ENCODE measurements at regions not wholly inside any gene's neighbourhood (a gene's known extent, or its start where the extent isn't known, plus 50 kb on each side); places are given as distances from the start of the nearest gene placed in this dataset.

DNA sequence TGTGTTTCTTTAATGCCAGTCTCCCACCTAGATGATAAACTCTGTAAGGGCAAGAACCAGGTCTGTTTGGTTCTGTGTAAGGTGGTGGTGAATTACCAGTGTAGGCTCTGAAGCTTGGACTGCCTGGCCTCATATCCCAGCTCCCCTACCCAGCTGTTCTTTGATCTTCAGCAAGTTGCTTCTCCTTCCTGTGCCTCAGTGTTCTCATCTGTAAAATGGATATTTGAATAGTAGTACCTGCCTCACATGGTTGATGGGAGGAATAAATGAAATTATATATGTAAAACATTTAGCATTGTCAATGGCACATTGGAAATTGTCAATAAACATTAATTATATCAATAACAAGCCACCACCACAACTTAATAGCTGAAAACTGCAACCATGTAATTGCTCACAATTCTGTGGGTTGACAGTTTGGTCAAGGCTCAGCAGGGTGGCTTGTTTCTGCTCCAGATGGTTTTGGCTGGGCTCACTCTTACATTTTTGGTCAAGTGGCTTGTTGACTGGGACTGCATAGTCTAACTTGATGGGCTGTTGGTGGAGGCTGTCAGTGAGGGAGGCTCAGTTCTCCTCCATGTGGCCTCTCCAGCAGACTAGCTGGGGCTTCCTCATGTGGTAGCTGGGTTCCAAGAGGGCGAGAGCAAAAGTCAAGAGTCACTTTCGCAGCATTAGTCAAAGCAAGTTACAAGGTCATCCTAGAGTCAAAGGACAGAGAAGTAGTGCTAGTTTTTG lies 84.5 kb upstream of the DUSP5 start:
- no peak for DNase-seq (ENCODE audit: extremely low read depth in 1 of 2, low read depth in 1 of 2)

DNA sequence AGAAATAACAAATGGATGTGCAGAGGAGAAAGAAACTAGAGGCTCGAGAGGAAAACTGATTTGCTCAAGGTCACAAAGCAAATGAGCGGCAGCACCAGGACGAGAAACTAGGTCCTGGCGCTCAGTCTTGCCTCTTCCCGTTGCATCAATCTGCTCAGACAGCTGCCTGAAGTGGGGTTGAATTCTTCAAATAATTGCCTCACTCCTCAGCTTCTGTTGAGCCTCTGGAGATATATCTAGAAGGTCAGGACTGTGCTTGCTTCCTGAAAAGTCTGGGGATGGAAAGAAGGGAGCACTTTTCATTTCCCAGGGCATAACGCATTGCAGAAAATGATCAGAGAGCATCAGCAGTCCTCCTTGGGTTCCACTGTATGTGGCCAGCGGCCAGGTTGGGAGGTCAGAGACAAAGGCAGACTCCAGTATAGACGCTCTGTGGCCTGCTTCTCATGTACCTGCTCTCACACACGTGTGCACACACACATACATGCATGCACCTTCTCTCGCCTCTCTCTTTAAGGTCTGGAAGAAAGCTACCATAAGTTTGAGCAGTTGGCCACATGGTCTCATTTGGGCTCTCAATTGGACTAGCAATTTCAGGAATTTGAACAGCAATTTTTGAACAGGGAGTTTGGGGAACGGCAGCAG lies 83.7 kb upstream of the DUSP5 start:
- no peak for DNase-seq (ENCODE audit: extremely low read depth in 1 of 2, low read depth in 1 of 2)

DNA sequence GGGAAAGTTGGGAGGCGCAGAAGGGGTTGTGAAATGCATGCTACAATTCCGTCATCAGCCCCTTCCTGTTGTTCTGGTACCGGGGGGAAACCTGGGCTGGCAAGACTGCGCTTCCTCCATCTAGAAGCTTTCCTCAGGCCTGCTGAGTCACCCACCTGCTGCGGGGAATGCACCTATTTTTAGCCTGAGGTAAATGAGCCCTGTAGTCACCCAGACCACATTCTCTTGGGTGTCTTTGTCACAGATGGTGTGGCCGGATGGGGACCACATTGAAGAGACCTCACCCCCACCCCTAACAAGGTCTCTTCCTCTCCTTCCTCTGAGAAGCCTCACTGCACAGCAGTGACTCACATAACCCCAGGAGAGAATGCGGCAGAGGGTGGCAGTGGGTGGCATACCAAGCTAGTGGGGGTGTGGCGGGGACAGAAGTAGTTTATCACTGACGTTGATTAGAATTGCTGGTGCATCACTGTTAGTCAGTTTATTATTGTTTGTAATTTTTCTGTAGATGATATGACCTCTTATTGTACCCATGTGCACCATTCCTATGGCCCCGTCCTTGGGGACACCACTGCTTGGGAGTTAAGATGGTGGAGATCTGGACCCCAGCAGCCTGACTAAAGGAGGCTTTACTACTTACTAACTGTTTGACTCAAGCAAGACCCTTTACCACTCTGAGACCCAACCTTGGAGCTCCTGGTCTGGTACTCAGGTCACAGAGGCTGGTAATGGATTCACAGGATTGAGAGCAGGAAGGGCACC lies 83.0 kb upstream of the DUSP5 start:
- peak; percentile 70 to 75 for DNase-seq (ENCODE audit: extremely low read depth in 1 of 2, low read depth in 1 of 2)

DNA sequence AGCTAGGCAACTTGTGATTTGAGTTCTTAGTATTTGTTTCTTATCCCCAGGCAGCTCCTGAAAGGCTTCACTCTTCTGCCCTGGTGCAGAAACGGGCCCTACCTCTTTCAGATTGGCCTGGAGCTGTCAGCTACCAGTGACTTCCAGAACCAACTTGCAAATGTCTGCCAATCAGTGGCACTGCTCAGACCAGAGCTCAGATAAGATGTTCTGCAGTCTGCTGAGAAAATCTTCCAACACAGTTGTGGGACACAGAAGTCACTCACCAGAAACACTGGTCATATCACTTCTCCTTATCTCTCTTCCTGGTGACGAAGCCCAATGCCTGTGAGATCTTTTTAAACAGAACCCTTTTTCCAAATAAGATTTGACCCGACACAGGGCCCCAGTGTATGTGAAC lies 81.9 kb upstream of the DUSP5 start:
- DNase-seq (ENCODE audit: extremely low read depth in 1 of 2, low read depth in 1 of 2): no peak

DNA sequence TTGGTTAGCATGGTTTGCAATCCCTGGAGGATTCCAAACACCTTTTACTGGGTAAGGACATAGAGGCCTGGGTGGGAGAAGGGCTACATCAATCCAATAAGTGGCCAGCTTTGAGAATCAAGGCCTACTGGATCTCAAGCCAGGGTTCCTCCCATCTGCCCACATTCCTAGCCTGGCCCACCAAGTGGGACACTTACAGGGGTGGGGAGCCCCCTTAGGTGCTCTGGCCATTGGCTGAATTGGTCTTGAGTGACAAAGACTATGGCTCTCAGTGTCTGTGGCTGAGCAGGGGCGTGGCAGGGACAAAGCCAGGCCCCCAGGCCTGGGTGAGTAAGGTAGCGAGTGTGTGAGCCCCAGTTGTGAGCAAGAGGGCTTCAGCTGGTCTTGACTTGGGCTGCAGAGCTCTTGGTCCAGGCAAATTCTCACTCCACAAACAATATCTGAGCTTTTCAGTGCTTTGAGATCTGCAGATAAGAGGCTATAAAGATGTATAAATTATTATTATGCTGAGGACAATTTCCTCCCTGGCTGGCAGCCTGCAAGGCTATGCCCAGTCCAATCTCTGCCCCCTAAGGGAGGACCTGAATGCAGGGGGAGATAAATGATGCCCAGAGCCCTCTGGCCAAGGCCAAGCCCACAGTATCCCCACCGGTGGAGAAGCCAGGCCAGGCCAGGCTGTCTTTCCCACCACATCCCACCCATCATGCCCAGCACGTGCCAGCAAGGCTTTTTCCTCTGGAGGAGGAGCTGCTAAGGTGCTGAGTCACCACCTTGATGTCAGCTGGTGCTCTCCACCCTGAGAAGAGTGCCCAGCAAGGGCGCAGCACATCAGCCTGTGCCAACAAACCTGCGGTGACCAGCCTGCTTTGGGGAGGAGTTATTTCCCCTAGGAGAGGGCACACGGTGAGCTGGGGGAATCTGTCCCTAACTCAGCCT lies 80.7 kb upstream of the DUSP5 start:
- no peak for DNase-seq (ENCODE audit: extremely low read depth in 1 of 2, low read depth in 1 of 2)

DNA sequence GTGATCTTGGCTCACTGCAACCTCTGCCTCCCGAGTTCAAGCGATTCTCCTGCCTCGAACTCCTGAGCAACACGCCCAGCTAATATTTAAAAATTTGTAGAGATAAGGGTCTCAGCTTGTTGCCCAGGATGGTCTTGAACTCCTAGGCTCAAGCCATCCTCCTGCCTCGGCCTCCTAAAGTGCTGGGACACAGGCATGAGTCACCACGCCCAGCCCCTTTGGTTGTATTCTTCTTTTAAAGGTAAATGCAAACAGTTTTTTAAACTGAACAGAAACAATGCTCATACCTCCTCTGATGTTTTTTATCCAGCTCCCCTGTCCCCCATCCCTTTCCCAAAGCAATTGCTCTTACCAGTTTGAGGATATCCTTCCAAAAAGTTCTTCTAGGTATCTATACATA lies 79.5 kb upstream of the DUSP5 start:
- no peak for DNase-seq (ENCODE audit: extremely low read depth in 1 of 2, low read depth in 1 of 2)

DNA sequence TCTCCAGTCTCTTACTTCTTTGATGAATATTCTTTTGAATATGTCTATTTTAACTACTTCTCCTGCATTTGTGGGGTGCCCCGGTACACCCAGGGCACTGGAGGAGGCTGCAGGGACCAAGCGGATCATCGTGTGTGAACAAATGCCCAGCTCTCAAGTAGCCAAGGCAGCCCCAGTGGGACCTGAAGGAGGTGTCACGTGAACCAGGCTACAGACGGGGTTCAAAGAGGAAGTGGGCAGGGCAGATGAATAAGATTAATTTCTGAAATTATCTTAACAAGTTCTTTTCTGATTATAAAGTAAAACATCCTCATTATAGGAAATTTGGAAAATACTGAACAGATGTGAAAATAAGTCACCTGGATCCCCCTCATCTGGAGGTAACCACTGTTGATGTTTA lies 78.4 kb upstream of the DUSP5 start:
- no peak for DNase-seq (ENCODE audit: extremely low read depth in 1 of 2, low read depth in 1 of 2)

DNA sequence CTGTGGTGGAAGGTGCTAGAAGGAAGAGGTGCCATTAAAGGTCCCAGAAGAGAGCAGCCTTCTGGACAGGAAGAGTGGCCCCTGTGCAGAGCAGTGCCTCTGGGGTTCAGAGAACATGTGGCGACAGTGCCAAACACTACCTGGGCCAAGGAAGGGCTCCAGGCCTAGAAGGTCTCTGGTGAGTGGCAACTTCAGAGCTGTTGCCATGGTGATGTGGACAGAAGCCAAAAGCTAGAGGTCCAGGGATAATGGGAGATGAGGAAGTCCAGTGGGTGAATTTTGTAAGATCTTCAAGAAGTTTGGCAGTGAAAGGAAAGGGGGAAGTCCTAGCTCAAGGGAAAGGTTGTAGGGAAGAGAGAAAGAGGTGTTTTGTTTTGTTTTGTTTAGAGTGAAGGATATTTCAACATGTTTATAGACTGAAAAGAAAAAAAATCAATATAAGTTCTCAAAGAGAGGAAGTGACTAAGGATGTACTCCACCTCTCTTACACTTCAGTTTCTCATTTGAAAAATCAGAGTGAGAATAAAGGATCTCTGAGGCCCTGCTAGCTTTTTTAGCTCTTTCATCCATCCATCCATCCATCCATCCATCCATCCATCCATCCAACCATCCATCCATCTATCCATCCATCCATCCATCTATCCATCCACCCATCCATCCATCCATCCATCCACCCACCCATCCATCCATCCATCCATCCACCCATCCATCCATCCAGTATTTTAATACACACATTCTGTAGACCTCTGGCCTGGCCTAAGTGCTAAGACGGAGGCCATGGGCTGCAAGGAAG lies 77.1 kb upstream of the DUSP5 start:
- no peak for DNase-seq (ENCODE audit: extremely low read depth in 1 of 2, low read depth in 1 of 2)

DNA sequence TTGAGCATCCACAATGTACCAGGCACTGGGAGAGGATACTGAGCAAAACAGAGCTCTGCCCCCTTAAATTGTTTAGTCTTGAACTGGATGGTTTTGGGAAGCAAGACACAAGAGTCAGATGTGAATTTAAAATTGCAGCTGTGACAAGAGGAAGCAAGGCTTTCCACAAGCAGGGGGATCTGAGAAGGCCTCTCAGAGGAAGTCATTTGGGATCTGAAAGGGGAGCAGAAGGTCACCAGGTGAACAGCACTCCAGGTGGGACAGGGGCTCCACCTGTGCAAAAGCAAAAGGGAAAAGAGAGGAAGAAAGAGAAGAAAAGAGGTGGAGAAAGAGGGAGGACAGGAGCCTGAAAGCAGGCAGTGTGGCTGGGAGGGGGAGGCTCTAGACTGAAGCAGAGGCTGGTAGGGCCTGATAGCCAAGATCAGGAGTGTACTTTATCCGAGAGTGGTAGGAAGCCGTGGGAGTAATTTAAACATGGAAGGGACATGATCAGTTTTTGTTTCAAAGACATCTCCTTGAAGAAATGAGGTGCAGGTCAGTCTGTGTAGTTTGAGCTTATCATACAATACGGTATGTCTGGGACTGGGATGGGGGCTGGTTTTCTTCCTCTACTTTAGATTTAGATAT lies 76.1 kb upstream of the DUSP5 start:
- DNase-seq (ENCODE audit: extremely low read depth in 1 of 2, low read depth in 1 of 2): no peak

DNA sequence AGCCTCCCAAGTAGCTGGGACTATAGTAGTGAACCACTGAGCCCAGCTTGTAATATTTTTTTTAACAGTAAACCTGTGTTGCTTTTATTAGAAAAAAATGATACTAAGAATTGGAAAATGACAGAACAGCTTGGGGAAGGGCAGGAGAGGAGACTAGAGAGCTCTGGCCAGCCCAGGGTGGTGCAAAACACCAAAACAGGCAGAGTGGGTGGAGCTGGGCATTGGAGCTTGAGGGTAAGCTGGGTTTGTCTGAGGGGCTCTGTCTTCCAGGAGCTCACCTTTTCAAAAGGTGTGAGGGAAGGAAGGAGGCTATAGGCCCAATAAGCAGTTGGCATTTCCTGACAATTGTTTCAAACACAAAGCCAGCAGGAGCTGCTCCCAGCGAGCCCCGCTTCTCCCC lies 75.2 kb upstream of the DUSP5 start:
- DNase-seq (ENCODE audit: extremely low read depth in 1 of 2, low read depth in 1 of 2): no peak

DNA sequence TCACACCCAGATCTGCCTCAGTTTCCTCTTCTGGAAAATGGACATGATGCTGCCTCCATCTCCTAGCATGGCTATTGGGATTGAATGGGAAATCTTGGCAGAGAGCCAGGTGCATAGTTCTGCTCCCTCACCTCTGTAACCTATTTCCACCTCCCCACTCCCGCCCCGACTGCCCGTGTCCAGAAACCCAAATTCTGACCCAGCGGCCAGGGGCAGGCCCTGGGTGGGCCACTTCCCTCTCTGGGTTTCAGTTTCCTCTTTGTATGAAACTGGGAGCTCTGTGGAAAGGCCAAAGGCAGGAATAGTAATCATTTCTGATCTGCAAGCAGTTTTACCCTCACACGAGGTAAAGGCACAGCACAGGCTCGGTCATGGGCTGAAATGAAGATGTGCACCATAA lies 74.1 kb upstream of the DUSP5 start:
- no peak for DNase-seq (ENCODE audit: extremely low read depth in 1 of 2, low read depth in 1 of 2)

DNA sequence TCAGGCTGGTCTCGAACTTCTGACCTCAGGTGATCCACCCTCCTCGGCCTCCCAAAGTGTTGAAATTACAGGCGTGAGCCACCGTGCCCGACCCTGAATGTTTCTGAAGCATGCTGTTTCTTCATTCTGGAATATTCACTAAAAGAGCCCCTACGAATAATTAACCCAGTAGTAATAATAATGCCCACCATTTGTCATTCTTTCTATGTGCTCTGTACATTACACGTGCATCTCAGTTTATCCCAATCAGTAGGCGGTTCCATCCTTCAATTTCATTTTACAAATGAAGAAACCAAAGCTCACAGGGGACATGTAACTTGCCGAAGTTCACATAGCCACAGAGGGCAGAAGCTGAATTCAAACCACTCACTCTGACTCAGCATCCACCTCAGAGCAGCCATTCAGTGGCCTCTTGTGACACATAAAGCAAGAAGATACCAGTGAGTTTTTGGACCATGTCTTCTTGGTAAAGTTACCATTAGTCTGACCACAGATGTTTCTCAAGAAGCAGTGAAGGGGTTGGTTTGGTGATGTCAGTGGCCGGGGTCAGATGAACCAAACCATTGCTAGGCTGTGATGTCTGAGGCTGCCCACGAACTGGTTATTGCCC lies 71.9 kb upstream of the DUSP5 start:
- no peak for DNase-seq (ENCODE audit: extremely low read depth in 1 of 2, low read depth in 1 of 2)

DNA sequence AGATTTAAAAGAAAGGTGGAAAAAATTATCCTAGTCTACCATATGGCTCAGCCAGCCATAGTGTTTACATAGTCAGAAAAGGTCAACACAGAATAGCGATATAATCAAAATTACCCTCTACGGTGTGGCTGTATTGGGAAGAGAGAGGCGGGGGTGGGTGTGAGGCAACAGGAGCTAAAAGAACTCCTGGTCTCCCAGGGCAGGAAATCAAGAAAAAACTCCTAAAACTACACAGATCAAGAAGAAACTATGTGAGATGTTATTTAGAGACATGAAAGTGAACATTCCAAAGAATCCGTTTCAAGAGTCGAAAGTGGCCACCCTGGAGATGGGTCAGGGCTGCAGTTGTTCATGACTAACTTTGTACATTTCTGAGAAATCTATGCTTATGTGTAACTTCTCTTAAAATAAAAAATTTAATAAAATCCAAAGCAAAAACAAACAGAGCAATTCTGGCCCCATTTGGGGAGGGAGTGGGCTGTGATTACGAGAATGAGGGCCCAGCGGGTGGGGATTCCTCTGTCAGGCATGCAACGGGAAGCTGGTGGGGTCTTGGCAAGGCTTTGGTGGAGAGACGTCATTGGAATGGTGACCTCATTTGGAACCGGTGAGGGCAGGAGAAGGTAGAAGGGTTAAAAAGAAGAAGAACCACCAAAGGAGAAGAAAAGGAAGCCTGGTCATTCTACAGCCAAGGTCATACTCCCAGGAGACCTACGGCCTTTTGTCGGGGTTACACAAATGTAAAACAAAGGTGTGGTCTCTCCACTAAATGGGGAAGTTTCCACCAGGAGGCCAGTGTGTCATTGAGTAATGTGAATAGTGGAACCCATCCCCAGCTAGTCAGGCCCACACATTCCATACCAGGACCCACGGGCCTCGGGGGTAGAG lies 71.2 kb upstream of the DUSP5 start:
- DNase-seq (ENCODE audit: extremely low read depth in 1 of 2, low read depth in 1 of 2): no peak

DNA sequence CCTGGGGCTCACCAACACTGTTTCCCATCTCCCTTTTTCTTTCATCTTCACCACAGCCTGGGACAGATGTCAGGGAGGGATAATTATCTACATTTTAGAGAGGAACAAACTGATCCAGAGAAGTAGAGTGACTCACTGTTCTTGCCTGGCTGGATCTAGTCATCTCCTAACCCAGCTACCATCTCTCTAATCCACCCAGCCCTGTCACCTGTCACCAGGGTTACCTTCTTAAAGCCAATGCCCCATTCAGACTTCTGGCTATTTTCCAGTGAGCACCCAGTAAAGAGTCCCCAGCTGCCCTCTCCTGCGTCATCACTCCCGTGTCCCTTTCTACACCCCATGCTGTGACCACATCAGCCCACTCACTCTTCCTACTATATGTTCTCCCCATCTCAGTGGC lies 68.4 kb upstream of the DUSP5 start:
- no peak for DNase-seq (ENCODE audit: extremely low read depth in 1 of 2, low read depth in 1 of 2)

DNA sequence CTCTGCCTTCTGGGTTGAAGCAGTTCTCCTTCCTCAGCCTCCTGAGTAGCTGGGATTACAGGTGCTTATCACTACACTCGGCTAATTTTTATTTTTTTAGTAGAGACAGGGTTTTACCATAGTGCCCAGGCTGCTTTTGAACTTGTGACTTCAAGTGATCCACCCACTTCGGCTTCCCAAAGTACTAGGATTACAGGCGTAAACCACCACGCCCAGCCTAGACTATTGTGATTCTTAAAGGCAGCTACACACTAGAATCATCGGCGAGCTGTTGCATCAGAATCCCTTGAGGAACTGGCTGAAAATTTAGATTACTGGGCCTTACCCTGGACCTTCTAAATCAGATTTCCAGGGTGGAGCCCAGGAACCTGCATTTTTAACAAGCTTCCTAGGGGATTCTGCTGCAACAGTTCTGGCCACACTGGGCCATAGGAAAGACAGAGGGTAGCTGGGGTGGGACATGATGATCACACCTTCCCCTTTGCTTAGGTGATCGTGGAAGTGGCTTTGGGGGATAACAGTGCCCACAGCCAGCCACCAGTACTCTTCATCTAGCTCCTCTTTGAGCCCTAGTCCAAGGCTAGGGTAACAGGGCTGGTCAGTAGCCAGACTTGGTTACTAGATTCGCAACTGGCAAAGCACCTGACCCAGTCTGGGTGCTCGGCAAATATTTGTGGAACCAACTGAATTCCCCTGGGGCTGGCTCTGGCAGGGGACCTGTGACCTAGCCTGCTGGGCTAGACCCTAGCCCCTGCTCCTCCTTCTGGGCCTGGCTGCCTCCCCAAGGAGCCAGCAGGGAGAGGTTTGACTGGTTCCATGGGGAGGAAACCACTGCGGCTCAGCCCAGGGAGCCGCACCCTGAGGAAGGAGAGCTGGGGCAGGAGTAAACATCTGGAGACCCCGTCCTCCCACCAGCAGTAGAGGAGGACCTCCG lies 67.1 kb upstream of the DUSP5 start:
- DNase-seq (ENCODE audit: extremely low read depth in 1 of 2, low read depth in 1 of 2): no peak

DNA sequence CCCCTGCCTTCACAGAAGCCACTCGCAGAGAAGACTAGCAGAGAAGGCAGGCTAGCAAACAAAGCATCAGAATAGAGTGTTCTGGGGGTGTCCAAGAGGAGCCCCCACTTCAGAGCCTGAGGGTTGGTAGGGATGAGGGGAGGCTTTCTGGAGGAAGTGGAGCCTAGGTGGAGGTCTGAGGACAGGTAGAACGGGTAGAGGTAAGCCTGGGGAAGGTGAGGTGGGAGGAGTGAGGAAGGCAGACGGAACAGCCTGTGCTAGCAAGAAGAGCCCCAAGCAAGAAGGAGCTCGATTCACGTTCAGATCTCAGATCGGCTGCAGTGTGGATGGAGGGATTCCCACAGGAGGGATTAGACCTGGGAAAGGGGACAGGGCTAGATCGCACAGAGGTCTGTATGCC lies 66.0 kb upstream of the DUSP5 start:
- no peak for DNase-seq (ENCODE audit: extremely low read depth in 1 of 2, low read depth in 1 of 2)

DNA sequence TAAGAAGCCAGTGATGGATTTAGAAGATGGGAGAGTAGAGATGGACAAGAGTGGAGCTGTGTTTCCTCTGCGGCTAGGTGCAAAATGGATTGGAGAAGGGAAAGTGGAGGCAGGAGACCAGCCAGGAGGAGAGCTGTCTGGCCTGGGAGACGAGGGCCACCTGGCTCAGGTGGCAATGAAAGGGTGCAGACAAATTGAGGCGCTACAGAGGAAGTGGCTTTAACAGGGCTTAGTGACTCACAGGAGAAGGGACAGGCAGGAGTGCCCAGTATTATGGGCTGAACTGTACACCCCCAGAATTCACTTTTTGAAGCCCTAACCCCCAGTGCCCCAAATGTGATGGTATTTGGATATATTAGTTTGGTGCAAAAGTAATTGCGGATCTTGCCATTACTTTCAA lies 65.6 kb upstream of the DUSP5 start:
- no peak for DNase-seq (ENCODE audit: extremely low read depth in 1 of 2, low read depth in 1 of 2)
